ENCODE measurements at regions not wholly inside any gene's neighbourhood (a gene's known extent, or its start where the extent isn't known, plus 50 kb on each side); places are given as distances from the start of the nearest gene placed in this dataset.

DNA sequence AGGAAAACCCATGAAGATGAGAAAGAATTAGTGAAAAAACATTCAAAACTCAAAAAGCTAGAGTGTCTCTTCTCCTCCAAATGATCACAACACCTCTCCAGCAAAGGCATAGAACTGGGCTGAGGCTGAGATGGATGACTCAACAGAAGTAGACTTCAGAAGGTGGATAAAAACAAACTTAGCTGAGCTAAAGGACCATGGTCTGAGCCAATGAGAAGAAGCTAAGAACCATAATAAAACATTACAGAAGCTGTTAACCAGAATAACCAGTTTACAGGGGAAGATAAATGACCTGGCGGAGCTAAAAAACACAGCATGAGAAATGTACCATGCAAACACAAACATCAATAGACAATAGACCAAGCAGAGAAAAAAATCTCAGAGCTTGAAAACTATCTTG, 904.1 kb upstream of the MANEA start:
- ChIA-PET CTCF (no interaction called here), RAD21 (ENCODE audit: low non-redundant PET in 1 of 2, low total read pairs in 2 of 2, uncharacterized antibody in 2 of 2, unreplicated experiment in 2 of 2) (no interaction called here), POLR2A (no interaction called here)
- Histone ChIP-seq H3K36me3 (ENCODE audit: control insufficient read depth in 1 of 2, insufficient read depth in 2 of 2, low read length in 2 of 2) (no peaks in the 10 kb centered on the region), H3K27me3 (ENCODE audit: insufficient read depth, low read length) (no peaks in the 10 kb centered on the region), H3K9me2 (ENCODE audit: insufficient read depth) (no peaks in the 10 kb centered on the region), H3K9me3 (ENCODE audit: control insufficient read depth in 1 of 2, insufficient read depth in 1 of 2, low read depth in 1 of 2, low read length in 2 of 2) (peaks cover 3 to 10% of the 10 kb centered on the region in 2 experiments; a peak in 2 of 4 replicates), H3K4me2 (ENCODE audit: low read length) (no peak overlapping the region), H4K20me1 (ENCODE audit: insufficient read depth) (no peaks in the 10 kb centered on the region), H3K4me1 (ENCODE audit: control insufficient read depth in 1 of 2, insufficient read depth in 2 of 2, low read length in 2 of 2) (no peaks in the 10 kb centered on the region), H3K9ac (ENCODE audit: low read length) (no peak overlapping the region), H3K4me3 (replicated peaks in 1 of 2; ENCODE audit: low read depth in 1 of 2, low read length in 2 of 2) (no peak overlapping the region), H2AFZ (ENCODE audit: low read depth, low read length, poor library complexity, severe bottlenecking) (no peak overlapping the region), H3K79me2 (ENCODE audit: insufficient read depth, low read length) (no peaks in the 10 kb centered on the region), H3K27ac (ENCODE audit: low read depth, low read length) (no peak overlapping the region)
- TF ChIP-seq EZH2phosphoT487 (IDR thresholded peaks at IDR 0.05; ENCODE audit: borderline replicate concordance) (no peak), EGR1 (IDR thresholded peaks at IDR 0.05; ENCODE audit: low read depth) (no peak), YY1 (IDR thresholded peaks at IDR 0.05; ENCODE audit: extremely low read depth, insufficient replicate concordance, low read depth, low read length) (no peak), EZH2 (IDR thresholded peaks at IDR 0.05) (no peak), ZFX (IDR thresholded peaks at IDR 0.05) (no peak), FOSL1 (IDR thresholded peaks at IDR 0.05; ENCODE audit: low read depth) (no peak), POLR2AphosphoS5 (IDR thresholded peaks at IDR 0.05; ENCODE audit: low read depth, low read length) (no peak), MAX (IDR thresholded peaks at IDR 0.05) (no peak), ELF1 (IDR thresholded peaks at IDR 0.05; ENCODE audit: borderline replicate concordance, low read depth) (no peak), POLR2A (IDR thresholded peaks at IDR 0.05; ENCODE audit: borderline replicate concordance, extremely low read depth, insufficient read depth, insufficient read length) (no peak), CBX3 (IDR thresholded peaks at IDR 0.05; ENCODE audit: low read depth) (no peak), CEBPB (IDR thresholded peaks at IDR 0.05; ENCODE audit: low read depth) (no peak), TCF7L2 (IDR thresholded peaks at IDR 0.05; ENCODE audit: borderline replicate concordance, extremely low read depth, insufficient read depth, insufficient read length) (no peak), SRF (IDR thresholded peaks at IDR 0.05; ENCODE audit: low read depth) (no peak), CTCF (IDR thresholded peaks at IDR 0.05 in 2 of 3, conservative IDR thresholded peaks at IDR 0.05 in 1 of 3; ENCODE audit: borderline replicate concordance in 1 of 3, insufficient read depth in 1 of 3, low read depth in 2 of 3, low read length in 2 of 3) (no peak), SP1 (IDR thresholded peaks at IDR 0.05; ENCODE audit: low read depth) (no peak), RAD21 (IDR thresholded peaks at IDR 0.05; ENCODE audit: low read depth) (no peak), ZNF274 (IDR thresholded peaks at IDR 0.05; ENCODE audit: low read depth, low read length) (no peak), ATF3 (IDR thresholded peaks at IDR 0.05) (no peak)
- TF ChIP-seq, protein P1, sequence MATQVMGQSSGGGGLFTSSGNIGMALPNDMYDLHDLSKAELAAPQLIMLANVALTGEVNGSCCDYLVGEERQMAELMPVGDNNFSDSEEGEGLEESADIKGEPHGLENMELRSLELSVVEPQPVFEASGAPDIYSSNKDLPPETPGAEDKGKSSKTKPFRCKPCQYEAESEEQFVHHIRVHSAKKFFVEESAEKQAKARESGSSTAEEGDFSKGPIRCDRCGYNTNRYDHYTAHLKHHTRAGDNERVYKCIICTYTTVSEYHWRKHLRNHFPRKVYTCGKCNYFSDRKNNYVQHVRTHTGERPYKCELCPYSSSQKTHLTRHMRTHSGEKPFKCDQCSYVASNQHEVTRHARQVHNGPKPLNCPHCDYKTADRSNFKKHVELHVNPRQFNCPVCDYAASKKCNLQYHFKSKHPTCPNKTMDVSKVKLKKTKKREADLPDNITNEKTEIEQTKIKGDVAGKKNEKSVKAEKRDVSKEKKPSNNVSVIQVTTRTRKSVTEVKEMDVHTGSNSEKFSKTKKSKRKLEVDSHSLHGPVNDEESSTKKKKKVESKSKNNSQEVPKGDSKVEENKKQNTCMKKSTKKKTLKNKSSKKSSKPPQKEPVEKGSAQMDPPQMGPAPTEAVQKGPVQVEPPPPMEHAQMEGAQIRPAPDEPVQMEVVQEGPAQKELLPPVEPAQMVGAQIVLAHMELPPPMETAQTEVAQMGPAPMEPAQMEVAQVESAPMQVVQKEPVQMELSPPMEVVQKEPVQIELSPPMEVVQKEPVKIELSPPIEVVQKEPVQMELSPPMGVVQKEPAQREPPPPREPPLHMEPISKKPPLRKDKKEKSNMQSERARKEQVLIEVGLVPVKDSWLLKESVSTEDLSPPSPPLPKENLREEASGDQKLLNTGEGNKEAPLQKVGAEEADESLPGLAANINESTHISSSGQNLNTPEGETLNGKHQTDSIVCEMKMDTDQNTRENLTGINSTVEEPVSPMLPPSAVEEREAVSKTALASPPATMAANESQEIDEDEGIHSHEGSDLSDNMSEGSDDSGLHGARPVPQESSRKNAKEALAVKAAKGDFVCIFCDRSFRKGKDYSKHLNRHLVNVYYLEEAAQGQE (IDR thresholded peaks at IDR 0.05; ENCODE audit: low read depth), result no peak
- no TSS peak for BruUV-seq (replicated peaks)
- intact Hi-C loops (cut with micrococcal nuclease), result no loop called here
- no peak for DNase-seq (ENCODE audit: low read depth, low spot score)
- no peak for ATAC-seq

Data from HCT116 (cell line).